ENCODE measurements at regions not wholly inside any gene's neighbourhood (a gene's known extent, or its start where the extent isn't known, plus 50 kb on each side); places are given as distances from the start of the nearest gene placed in this dataset.

DNA sequence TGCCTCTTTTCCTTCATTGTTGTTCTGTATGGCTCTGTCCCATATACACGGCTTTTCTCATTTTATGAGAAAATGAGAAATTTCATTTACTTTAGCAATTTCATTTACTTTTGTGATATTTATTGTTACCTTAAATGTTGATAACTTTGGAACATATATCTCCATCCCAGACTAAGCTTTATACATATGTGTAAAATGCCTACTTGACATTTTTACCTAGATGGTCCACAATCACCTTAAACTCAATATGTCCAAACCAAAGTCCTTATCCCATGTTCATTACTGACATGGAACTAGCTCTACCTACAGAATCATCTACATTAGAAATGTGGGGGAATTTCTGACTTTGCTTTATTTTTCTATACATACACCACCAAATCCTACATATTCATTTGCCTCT lies 590.5 kb upstream of the CT83 start:
- H3K56ac ChIP-seq (replicated peaks; ENCODE audit: insufficient read length, low read depth, low read length): no peak overlapping the region
- no peak overlapping the region for H2AFZ ChIP-seq (ENCODE audit: low read length)
- H4K5ac ChIP-seq (ENCODE audit: insufficient read length, low read depth, low read length): no peak overlapping the region
- no peaks in the 10 kb centered on the region for H3K23me2 ChIP-seq (ENCODE audit: low read depth, low read length)
- H4K20me1 ChIP-seq (replicated peaks in 1 of 2; ENCODE audit: control insufficient read depth in 1 of 2, insufficient read depth in 2 of 2, low read length in 2 of 2): no peaks in the 10 kb centered on the region
- H4K8ac ChIP-seq (ENCODE audit: extremely low read depth, insufficient read depth, low read length): no peak overlapping the region
- DNase-seq (ENCODE audit: low read depth in 1 of 2, low spot score in 2 of 2) (no peak), FAIRE-seq (no peak)
- H3K27me3 ChIP-seq (replicated peaks in 1 of 4; ENCODE audit: control insufficient read depth in 3 of 4, extremely low read depth in 1 of 4, insufficient read depth in 3 of 4, low read length in 3 of 4): no peaks in the 10 kb centered on the region
- H3K23ac ChIP-seq (ENCODE audit: insufficient read length): no peak overlapping the region
- no peak overlapping the region for H3K27ac ChIP-seq (ENCODE audit: low read depth, low read length)
- no peak overlapping the region for H3K4me3 ChIP-seq (ENCODE audit: extremely low read depth in 1 of 4, insufficient read depth in 2 of 4, low read depth in 3 of 4, low read length in 4 of 4)
- H4K91ac ChIP-seq (replicated peaks; ENCODE audit: insufficient read length, low read length): no peak overlapping the region
- no peak overlapping the region for H3K4me2 ChIP-seq (ENCODE audit: insufficient read depth in 1 of 2, low read depth in 2 of 2, low read length in 2 of 2)
- H2BK12ac ChIP-seq (ENCODE audit: low read depth, low read length): no peak overlapping the region
- no peak overlapping the region for H3K18ac ChIP-seq (ENCODE audit: extremely low read depth, low read length)
- H3K79me2 ChIP-seq (ENCODE audit: control insufficient read depth in 1 of 2, insufficient read depth in 2 of 2, low read length in 2 of 2): no peaks in the 10 kb centered on the region
- WGBS, 2 experiments (ENCODE audit: extremely low coverage in 1 of 2, insufficient coverage in 1 of 2, insufficient read length in 1 of 2, insufficient replicate concordance in 2 of 2, low coverage in 1 of 2, low lambda C conversion rate in 2 of 2, missing lambda C conversion rate in 1 of 2): 91% methylated on average over 1 of the region's 1 CpG; no CpG with 5 or more reads in 1 of the 2 experiments
- no peak overlapping the region for H2AK5ac ChIP-seq (ENCODE audit: low read depth, low read length)
- H3K36me3 ChIP-seq (ENCODE audit: control insufficient read depth in 2 of 4, insufficient read depth in 4 of 4, low read length in 3 of 4): no peaks in the 10 kb centered on the region
- no peak overlapping the region for H3K14ac ChIP-seq (ENCODE audit: insufficient read length)
- H2BK120ac ChIP-seq (replicated peaks; ENCODE audit: low read depth, low read length): no peak overlapping the region
- no peak overlapping the region for H3K9ac ChIP-seq (replicated peaks in 1 of 4; ENCODE audit: extremely low read depth in 1 of 4, low read depth in 3 of 4, low read length in 3 of 4)
- H3K4me1 ChIP-seq (replicated peaks in 1 of 4; ENCODE audit: control insufficient read depth in 3 of 4, insufficient read depth in 4 of 4, low read length in 3 of 4): no peaks in the 10 kb centered on the region
- POLR2A ChIA-PET (ENCODE audit: partially characterized antibody): no interaction called here
- H3K4ac ChIP-seq (replicated peaks; ENCODE audit: insufficient read length, low read depth, low read length): no peak overlapping the region
- no peak overlapping the region for H2BK15ac ChIP-seq (ENCODE audit: low read length)
- H3K9me3 ChIP-seq (ENCODE audit: insufficient read depth in 2 of 2, low read depth in 1 of 2, low read length in 1 of 2): no peaks in the 10 kb centered on the region
- no peak for TF ChIP-seq CBX8 (IDR thresholded peaks at IDR 0.05; ENCODE audit: borderline replicate concordance, low read depth, low read length)
- TF ChIP-seq SP4 (IDR thresholded peaks at IDR 0.05; ENCODE audit: low read length): no peak
- TF ChIP-seq RNF2 (IDR thresholded peaks at IDR 0.05; ENCODE audit: borderline replicate concordance, low read depth, low read length, missing control alignments, poor library complexity, severe bottlenecking): no peak
- no peak for TF ChIP-seq CEBPB (IDR thresholded peaks at IDR 0.05; ENCODE audit: low read depth, low read length)
- no peak for TF ChIP-seq JUND (IDR thresholded peaks at IDR 0.05; ENCODE audit: low read length)
- no peak for TF ChIP-seq RXRA (IDR thresholded peaks at IDR 0.05; ENCODE audit: insufficient read depth, low read depth, low read length)
- TF ChIP-seq SRF (IDR thresholded peaks at IDR 0.05; ENCODE audit: low read depth, low read length): no peak
- TF ChIP-seq POLR2AphosphoS5 (IDR thresholded peaks at IDR 0.05; ENCODE audit: low read depth, low read length): no peak
- no peak for TF ChIP-seq TAF1 (IDR thresholded peaks at IDR 0.05; ENCODE audit: low read depth, low read length)
- TF ChIP-seq YY1 (IDR thresholded peaks at IDR 0.05; ENCODE audit: low read depth, low read length): no peak
- TF ChIP-seq, protein P1, sequence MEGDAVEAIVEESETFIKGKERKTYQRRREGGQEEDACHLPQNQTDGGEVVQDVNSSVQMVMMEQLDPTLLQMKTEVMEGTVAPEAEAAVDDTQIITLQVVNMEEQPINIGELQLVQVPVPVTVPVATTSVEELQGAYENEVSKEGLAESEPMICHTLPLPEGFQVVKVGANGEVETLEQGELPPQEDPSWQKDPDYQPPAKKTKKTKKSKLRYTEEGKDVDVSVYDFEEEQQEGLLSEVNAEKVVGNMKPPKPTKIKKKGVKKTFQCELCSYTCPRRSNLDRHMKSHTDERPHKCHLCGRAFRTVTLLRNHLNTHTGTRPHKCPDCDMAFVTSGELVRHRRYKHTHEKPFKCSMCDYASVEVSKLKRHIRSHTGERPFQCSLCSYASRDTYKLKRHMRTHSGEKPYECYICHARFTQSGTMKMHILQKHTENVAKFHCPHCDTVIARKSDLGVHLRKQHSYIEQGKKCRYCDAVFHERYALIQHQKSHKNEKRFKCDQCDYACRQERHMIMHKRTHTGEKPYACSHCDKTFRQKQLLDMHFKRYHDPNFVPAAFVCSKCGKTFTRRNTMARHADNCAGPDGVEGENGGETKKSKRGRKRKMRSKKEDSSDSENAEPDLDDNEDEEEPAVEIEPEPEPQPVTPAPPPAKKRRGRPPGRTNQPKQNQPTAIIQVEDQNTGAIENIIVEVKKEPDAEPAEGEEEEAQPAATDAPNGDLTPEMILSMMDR (IDR thresholded peaks at IDR 0.05; ENCODE audit: control extremely low read depth in 1 of 3, insufficient read depth in 1 of 3, low read depth in 1 of 3, low read length in 3 of 3): no peak
- TF ChIP-seq TCF12 (IDR thresholded peaks at IDR 0.05; ENCODE audit: low read depth, low read length): no peak
- TF ChIP-seq TEAD4 (IDR thresholded peaks at IDR 0.05; ENCODE audit: low read depth, low read length): no peak
- TF ChIP-seq ASH2L (IDR thresholded peaks at IDR 0.05; ENCODE audit: low read length): no peak
- H3K79me1 ChIP-seq (ENCODE audit: low read depth, low read length): no peaks in the 10 kb centered on the region
- no peak overlapping the region for H2BK20ac ChIP-seq (ENCODE audit: low read length)
- CTCF ChIA-PET (ENCODE audit: partially characterized antibody): no interaction called here
- H2BK5ac ChIP-seq (ENCODE audit: low read depth, low read length): no peak overlapping the region

All from H1 (cell line).